GM12865 (cell line): ENCODE measurements at regions not wholly inside any gene's neighbourhood (a gene's known extent, or its start where the extent isn't known, plus 50 kb on each side); places are given as distances from the start of the nearest gene placed in this dataset.

Experiments
- DNase-seq: peaks from one replicate; pipeline ENCODE4 v3.0.0; 2010; ENCODE audit warnings: low read depth
- H3K4me3 ChIP-seq: 2 replicates; pipeline ENCODE4 v1.5.1; 2011; ENCODE audit warnings: mild to moderate bottlenecking, low read depth, low read length, control low read depth
- TF ChIP-seq, protein P1 (sequence below): IDR thresholded peaks from 2 replicates; pipeline ENCODE4 v1.5.1; 2011; ENCODE audit warnings: low read length, control low read depth, low read depth, inconsistent platforms; ENCODE audit not compliant: insufficient read depth; ENCODE audit errors: missing control alignments

DNA sequence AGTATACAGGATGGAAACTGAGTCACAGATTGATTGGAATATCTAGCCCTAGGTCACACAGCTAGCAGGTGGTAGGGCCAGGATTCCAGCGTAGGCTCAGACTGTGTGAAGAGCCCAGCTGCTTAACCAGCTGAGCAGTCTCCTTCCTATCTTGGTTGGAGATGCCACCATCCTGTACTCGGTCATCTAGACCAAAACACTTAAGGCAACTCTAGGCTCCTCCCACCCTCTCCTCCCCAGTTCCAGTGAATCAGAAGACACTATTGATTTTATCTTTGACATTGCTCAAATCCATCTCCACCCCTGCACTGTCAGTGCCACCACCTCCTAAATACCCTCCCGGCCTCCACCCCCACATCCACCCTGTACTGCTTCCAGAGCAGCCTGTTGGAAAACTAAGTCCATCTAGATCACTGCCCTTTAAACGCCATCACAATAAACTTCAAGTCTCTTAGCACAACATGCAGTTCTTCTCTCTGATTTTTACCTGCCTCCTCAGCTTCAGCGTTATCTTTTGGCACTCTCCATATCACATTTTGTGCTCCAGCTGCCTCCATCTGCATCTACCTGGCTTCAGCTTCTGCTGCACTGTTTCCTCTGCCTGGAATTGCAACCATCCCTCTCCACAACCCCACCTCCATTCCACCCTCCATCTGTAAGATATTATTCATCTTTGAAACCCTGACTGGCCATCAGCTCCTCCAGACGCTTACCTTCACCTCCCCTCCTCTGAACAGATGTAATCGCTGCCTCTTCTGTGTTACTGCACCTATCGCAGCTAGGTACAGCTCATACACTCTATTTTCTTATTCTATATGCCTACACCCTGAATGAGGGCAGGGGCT lies 86.8 kb upstream of the ACP3 start:
- TF ChIP-seq, protein P1, sequence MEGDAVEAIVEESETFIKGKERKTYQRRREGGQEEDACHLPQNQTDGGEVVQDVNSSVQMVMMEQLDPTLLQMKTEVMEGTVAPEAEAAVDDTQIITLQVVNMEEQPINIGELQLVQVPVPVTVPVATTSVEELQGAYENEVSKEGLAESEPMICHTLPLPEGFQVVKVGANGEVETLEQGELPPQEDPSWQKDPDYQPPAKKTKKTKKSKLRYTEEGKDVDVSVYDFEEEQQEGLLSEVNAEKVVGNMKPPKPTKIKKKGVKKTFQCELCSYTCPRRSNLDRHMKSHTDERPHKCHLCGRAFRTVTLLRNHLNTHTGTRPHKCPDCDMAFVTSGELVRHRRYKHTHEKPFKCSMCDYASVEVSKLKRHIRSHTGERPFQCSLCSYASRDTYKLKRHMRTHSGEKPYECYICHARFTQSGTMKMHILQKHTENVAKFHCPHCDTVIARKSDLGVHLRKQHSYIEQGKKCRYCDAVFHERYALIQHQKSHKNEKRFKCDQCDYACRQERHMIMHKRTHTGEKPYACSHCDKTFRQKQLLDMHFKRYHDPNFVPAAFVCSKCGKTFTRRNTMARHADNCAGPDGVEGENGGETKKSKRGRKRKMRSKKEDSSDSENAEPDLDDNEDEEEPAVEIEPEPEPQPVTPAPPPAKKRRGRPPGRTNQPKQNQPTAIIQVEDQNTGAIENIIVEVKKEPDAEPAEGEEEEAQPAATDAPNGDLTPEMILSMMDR: no peak
- no peak for DNase-seq
- H3K4me3 ChIP-seq: no peak overlapping the region

DNA sequence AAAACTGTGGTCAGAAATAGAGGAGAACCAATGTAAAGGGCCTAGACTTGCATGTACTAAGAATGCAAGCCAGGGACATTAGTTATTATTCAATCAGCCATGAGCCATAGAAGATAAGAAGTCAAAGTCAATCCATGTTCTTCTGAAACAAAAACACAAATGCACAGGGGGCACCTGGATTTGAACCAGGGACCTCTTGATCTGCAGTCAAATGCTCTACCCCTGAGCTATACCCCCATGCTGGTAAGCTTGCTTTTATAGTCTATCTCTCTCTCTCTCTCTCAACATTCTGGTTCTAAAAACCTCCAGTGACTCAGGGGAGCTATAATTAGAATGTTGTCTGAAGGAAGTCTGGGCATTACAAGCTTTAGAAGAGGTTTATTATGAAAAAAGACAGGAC lies 85.6 kb upstream of the ACP3 start:
- TF ChIP-seq, protein P1: no peak
- no peak overlapping the region for H3K4me3 ChIP-seq
- no peak for DNase-seq

DNA sequence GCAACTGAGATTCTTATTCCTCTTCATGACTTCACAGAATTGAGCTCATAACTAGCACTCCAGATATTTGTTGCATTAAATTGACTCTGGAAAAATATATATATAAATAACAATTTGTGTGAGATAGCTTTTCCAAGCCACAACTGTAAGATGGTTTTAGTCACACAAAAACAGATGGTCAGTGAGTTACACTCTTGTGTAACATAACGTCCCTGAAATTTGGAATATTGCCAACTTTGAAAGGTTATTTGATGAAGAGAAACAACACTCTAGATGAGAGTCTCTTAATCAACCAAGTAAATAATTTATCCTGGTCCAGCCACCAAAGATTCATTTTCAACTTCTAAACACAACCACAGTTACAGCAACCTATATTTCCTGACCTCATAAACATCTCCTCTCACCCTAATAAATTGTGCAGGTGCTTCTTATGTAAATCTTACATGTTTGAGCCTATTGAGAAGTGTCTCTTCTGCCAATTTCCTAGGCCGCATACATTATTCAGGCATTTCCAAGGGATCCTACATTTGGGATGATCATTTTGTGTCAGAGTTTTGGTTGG lies 84.9 kb upstream of the ACP3 start:
- H3K4me3 ChIP-seq: no peak overlapping the region
- TF ChIP-seq, protein P1: no peak
- no peak for DNase-seq

DNA sequence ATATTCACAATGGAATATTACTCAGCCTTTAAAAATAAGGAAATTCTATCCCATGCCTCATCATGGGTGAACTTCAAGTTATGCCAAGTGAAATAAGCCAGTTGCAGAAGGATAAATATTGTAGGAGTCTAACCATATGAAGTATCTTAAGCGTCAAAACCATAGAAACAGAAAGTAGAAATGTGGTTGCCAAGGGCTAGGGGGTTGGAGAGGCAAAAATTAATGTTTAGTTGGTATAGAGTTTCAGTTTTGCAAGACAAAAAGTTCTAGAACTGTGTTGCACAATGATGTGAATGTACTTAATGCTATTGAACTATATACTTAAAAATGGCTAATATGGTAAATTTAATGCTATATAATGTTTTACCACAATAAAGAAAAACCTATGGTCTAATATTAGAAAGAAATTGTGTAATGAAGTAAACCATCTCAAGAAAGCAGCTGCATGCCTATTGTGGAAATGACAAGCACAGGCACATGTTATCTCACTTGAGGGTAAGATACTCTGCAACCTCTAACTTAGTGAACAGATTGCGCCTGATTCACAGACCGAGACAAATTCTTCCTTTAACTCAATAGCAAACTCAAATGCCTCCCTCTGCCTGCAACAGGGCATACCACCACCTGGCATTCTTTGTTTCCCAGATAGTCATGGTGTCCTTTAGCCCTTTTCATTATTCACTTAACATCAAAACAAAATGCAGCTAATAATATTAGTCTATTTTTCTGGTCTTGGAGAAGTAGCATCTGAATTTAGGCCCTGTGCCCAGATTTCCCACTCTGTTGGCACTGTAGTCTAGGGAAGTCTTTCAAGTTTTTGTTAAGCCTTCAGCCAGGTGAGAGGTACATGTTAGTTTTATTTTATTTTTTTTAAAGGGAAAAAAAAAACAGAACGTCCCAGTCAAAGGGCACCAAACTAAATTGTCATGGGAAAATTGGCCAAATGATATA lies 80.2 kb upstream of the ACP3 start:
- DNase-seq: peak; percentile 16
- TF ChIP-seq, protein P1: no peak
- H3K4me3 ChIP-seq: no peak overlapping the region

DNA sequence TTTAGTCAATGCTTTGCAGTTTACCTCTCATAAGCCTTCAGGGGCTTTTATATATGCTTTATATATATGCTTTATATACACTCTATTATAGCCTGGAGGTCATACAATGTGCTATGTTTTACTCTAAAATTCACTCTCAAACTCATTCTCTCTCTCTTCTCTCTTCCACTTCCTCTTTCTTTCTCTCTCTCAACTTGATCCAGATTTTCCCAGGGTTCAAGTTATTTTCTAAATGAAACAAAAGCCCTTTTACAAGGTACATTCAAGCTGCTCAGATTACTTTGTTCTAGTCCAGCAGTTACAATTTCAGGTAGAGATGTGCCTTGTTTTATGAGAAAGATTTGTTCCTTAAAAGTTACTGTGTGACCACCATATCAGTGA lies 79.6 kb upstream of the ACP3 start:
- no peak overlapping the region for H3K4me3 ChIP-seq
- no peak for DNase-seq
- TF ChIP-seq, protein P1: no peak

DNA sequence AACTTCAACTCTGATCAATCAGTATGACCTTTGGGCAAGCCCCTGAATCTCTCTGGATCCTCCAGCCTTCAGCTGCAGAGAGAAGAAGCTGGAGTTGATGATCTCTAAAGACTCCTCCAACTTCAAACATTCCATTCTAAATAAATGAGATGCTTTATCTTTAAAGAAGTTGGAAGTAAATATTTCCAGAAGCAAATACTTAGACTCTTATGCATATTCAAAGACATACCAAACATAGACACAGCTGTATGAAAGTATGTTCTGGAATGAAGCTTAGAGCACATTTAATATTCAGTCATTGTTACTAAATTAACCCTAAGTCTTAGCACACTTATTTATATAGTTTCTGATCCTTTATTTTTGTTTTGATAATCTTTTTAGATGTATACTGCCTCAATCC lies 77.6 kb upstream of the ACP3 start:
- TF ChIP-seq, protein P1: no peak
- no peak for DNase-seq
- no peak overlapping the region for H3K4me3 ChIP-seq
